Caco-2 (cell line): ENCODE measurements at regions not wholly inside any gene's neighbourhood (a gene's known extent, or its start where the extent isn't known, plus 50 kb on each side); places are given as distances from the start of the nearest gene placed in this dataset.
"Not testable (repeated sequence)": the region's sequence is repeated elsewhere in the genome, so short reads cannot be mapped to it uniquely, and the experiment has no call there.

ENCODE experiments used
- BruUV-seq: library from RNA; stranded (reverse); fragments of 400-500 nt; replicated peaks from 2 replicates; lab custom pipeline; 2021; lab: Mats Ljungman, UMichigan
- CTCF ChIA-PET: fragments of 300-600 bp; sonication (Branson Sonifier 250); formaldehyde crosslinking; loops from one replicate; lab custom pipeline; 2022; ENCODE audit warnings: antibody characterized with exemption; lab: Charles Lee
- POLR2A ChIA-PET: fragments of 300-600 bp; sonication (Branson Sonifier 250); formaldehyde crosslinking; loops from one replicate; lab custom pipeline; 2022; ENCODE audit warnings: antibody characterized with exemption; lab: Charles Lee
- DNase-seq, 2 experiments: peaks; one replicate each; pipeline versions ENCODE4 v3.0.0 to v3.0.0-alpha.2; 2020 to 2022
- H3K27me3 ChIP-seq: replicated peaks from 2 replicates; pipeline ENCODE4 v1.6.0; 2011; ENCODE audit warnings: low read length; ENCODE audit not compliant: control insufficient read depth, insufficient read depth
- H3K36me3 ChIP-seq: 2 replicates; pipeline ENCODE4 v1.5.1; 2011; ENCODE audit warnings: low read length; ENCODE audit not compliant: control insufficient read depth, insufficient read depth
- H3K4me1 ChIP-seq: fragments of 250-450 bp; sonication (Bioruptor Pico); 2 replicates; pipeline ENCODE4 v1.5.1; 2020; ENCODE audit warnings: mild to moderate bottlenecking
- H3K4me3 ChIP-seq: 2 replicates; pipeline ENCODE4 v1.5.1; 2011; ENCODE audit warnings: low read depth, mild to moderate bottlenecking, control low read depth, low read length
- H3K9me3 ChIP-seq: fragments of 250-450 bp; sonication (Bioruptor Pico); 2 replicates; pipeline ENCODE4 v1.5.1; 2020; ENCODE audit warnings: mild to moderate bottlenecking, moderate library complexity
- H3K27ac Mint-ChIP-seq: one replicate; pipeline ENCODE4 v1.8.0; 2022; ENCODE audit warnings: mixed read lengths; ENCODE audit not compliant: unreplicated experiment
- H3K27me3 Mint-ChIP-seq: one replicate; pipeline ENCODE4 v1.8.0; 2022; ENCODE audit warnings: mixed read lengths; ENCODE audit not compliant: insufficient read depth, unreplicated experiment
- H3K36me3 Mint-ChIP-seq: one replicate; pipeline ENCODE4 v1.8.0; 2022; ENCODE audit warnings: mild to moderate bottlenecking, mixed read lengths; ENCODE audit not compliant: insufficient read depth, unreplicated experiment
- H3K4me1 Mint-ChIP-seq: one replicate; pipeline ENCODE4 v1.8.0; 2022; ENCODE audit warnings: low read depth, mixed read lengths; ENCODE audit not compliant: unreplicated experiment
- H3K4me3 Mint-ChIP-seq: one replicate; pipeline ENCODE4 v1.8.0; 2022; ENCODE audit warnings: mild to moderate bottlenecking, moderate library complexity, mixed read lengths; ENCODE audit not compliant: unreplicated experiment
- H3K9me3 Mint-ChIP-seq: one replicate; pipeline ENCODE4 v1.8.0; 2022; ENCODE audit warnings: mixed read lengths; ENCODE audit not compliant: unreplicated experiment
- intact Hi-C: fragments of 100-400 bp; cut with micrococcal nuclease; formaldehyde crosslinking; loops from one replicate; pipeline ENCODE4 v1.10.0; 2022; ENCODE audit not compliant: unreplicated experiment
- TF ChIP-seq, protein P1 (sequence below), 2 experiments: fragments of 200-600 bp in 1 of 2; IDR thresholded peaks; 1 replicate in 1 of 2; 2 replicates in 1 of 2; pipeline versions ENCODE4 v1.5.1 to v1.8.0; 2011 to 2022; ENCODE audit warnings: antibody characterized with exemption in 1 of 2, control low read depth in 1 of 2, inconsistent platforms in 1 of 2, low read depth in 1 of 2, low read length in 1 of 2, mild to moderate bottlenecking in 1 of 2, moderate library complexity in 1 of 2; ENCODE audit not compliant: insufficient read depth in 1 of 2, severe bottlenecking in 1 of 2, unreplicated experiment in 1 of 2

DNA sequence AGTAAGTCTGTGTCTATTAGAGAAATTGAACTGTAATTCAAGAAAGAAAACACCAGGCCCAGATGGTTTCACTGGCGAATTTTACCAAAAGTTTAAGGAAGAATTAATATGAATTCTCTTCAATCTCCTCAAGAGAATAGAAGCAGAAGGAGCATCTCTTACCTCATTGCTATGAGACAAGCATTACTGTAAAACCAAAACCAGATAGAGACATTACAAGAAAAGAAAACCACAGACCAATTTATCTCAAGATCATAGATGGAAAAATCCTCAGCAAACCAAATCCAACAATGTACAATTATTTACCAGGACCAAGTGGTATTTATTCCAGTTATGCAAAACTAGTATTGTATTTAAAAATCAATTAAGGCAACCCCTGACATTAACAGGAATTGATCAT is 160.6 kb downstream of the LIPI start:
- Mint-ChIP-seq H3K27ac (no peak overlapping the region), H3K4me3 (no peak overlapping the region), H3K4me1 (no peaks in the 10 kb centered on the region), H3K36me3 (no peaks in the 10 kb centered on the region), H3K27me3 (no peaks in the 10 kb centered on the region), H3K9me3 (no peaks in the 10 kb centered on the region)
- H3K4me1 ChIP-seq, result no peaks in the 10 kb centered on the region
- ChIA-PET CTCF (no interaction called here), POLR2A (no interaction called here)
- TF ChIP-seq, protein P1, sequence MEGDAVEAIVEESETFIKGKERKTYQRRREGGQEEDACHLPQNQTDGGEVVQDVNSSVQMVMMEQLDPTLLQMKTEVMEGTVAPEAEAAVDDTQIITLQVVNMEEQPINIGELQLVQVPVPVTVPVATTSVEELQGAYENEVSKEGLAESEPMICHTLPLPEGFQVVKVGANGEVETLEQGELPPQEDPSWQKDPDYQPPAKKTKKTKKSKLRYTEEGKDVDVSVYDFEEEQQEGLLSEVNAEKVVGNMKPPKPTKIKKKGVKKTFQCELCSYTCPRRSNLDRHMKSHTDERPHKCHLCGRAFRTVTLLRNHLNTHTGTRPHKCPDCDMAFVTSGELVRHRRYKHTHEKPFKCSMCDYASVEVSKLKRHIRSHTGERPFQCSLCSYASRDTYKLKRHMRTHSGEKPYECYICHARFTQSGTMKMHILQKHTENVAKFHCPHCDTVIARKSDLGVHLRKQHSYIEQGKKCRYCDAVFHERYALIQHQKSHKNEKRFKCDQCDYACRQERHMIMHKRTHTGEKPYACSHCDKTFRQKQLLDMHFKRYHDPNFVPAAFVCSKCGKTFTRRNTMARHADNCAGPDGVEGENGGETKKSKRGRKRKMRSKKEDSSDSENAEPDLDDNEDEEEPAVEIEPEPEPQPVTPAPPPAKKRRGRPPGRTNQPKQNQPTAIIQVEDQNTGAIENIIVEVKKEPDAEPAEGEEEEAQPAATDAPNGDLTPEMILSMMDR (IDR thresholded peaks at IDR 0.05; ENCODE audit: insufficient read depth in 1 of 2, low read depth in 1 of 2, low read length in 1 of 2, severe bottlenecking in 1 of 2, unreplicated experiment in 1 of 2), result no peak
- H3K36me3 ChIP-seq, result no peaks in the 10 kb centered on the region; the same call in 1 of the 2 replicates
- H3K27me3 ChIP-seq, result no peaks in the 10 kb centered on the region
- BruUV-seq, result no TSS peak
- no peak for DNase-seq
- no peak overlapping the region for H3K4me3 ChIP-seq
- no peaks in the 10 kb centered on the region for H3K9me3 ChIP-seq
- intact Hi-C loops, result no loop called here

DNA sequence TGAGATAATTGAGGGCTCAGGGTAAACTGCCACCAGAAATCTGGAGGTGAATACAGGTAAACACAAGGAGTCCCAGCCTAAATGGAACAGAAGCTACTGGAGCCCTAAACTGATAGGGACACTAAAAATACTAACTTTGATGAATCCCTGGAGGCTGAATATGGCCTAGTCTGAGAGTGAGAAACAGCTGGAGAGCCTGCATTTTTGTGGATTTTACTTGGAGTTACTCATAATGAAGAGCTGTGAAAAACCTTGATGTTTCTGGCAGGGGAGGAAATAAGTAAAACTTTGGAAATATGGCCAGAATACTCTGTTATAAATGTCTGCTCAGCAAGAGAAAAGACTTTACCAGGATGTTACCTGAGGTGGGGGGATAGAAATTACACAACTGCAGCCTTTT is 164.4 kb downstream of the LIPI start:
- no peaks in the 10 kb centered on the region for H3K36me3 Mint-ChIP-seq
- no peaks in the 10 kb centered on the region for H3K9me3 ChIP-seq
- no peaks in the 10 kb centered on the region for H3K4me1 ChIP-seq
- ChIA-PET CTCF (no interaction called here), POLR2A (no interaction called here)
- H3K4me1 Mint-ChIP-seq, result no peaks in the 10 kb centered on the region
- H3K36me3 ChIP-seq, result no peaks in the 10 kb centered on the region
- TF ChIP-seq, protein P1 (IDR thresholded peaks at IDR 0.05; ENCODE audit: insufficient read depth in 1 of 2, low read depth in 1 of 2, low read length in 1 of 2, severe bottlenecking in 1 of 2, unreplicated experiment in 1 of 2), result no peak
- no peaks in the 10 kb centered on the region for H3K27me3 Mint-ChIP-seq
- H3K27me3 ChIP-seq, result no peaks in the 10 kb centered on the region
- intact Hi-C loops, result no loop called here
- no peaks in the 10 kb centered on the region for H3K9me3 Mint-ChIP-seq
- BruUV-seq, result no TSS peak
- no peak overlapping the region for H3K4me3 ChIP-seq
- no peak overlapping the region for H3K4me3 Mint-ChIP-seq
- H3K27ac Mint-ChIP-seq, result no peak overlapping the region
- no peak for DNase-seq

DNA sequence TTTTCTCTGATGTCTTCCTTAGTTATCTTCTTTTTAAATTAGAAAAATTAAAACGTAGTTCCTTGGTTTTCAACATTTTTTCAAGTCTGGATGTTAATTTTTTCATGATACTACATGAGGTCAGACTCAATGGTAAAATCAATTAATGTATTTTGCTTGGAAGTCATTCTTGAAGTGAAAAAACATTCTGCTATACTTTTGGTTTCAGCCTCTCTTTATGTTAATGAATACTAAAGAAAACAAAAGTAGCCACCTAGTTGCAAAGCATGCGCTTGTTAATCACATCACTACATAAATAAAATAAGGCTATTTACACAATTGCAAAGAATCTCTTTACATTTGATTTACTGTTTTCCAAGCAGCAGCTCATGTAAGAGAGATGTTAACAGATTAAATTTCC is 170.4 kb downstream of the LIPI start:
- H3K4me3 Mint-ChIP-seq, result no peak overlapping the region
- BruUV-seq, result no TSS peak
- no peaks in the 10 kb centered on the region for H3K36me3 Mint-ChIP-seq
- no peak for DNase-seq
- no peak overlapping the region for H3K4me3 ChIP-seq
- intact Hi-C loops, result no loop called here
- no peaks in the 10 kb centered on the region for H3K27me3 ChIP-seq
- TF ChIP-seq, protein P1 (IDR thresholded peaks at IDR 0.05; ENCODE audit: insufficient read depth in 1 of 2, low read depth in 1 of 2, low read length in 1 of 2, severe bottlenecking in 1 of 2, unreplicated experiment in 1 of 2), result no peak
- ChIA-PET CTCF (no interaction called here), POLR2A (no interaction called here)
- H3K36me3 ChIP-seq, result no peaks in the 10 kb centered on the region
- no peaks in the 10 kb centered on the region for H3K4me1 Mint-ChIP-seq
- H3K27ac Mint-ChIP-seq, result no peak overlapping the region
- H3K4me1 ChIP-seq, result no peaks in the 10 kb centered on the region
- no peaks in the 10 kb centered on the region for H3K9me3 Mint-ChIP-seq
- H3K27me3 Mint-ChIP-seq, result no peaks in the 10 kb centered on the region
- H3K9me3 ChIP-seq, result no peaks in the 10 kb centered on the region

DNA sequence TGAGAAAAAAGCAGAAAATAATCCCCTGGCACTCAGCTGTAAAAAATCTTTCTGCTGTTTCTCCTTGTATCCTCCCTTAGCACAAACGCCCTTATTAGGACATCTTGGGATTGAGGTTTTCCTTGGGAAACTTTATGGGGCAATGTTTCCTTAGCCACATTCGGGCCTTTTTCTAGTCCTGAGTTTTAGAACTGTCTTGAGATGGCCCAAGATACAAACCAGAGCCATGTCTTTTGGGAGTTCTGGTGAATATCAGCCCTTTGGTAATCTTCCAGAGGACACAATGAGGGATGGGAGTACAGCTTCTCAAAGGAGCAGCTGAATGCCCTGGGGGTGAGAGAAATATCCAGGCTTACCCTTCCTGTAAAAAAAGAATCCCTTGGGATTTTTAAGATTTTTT is 182.1 kb downstream of the LIPI start:
- BruUV-seq, intact Hi-C loops, H3K4me1 Mint-ChIP-seq, H3K4me1 ChIP-seq, H3K27me3 Mint-ChIP-seq, DNase-seq, H3K9me3 Mint-ChIP-seq, H3K36me3 Mint-ChIP-seq, H3K36me3 ChIP-seq, H3K4me3 ChIP-seq, H3K9me3 ChIP-seq, CTCF ChIA-PET, H3K27ac Mint-ChIP-seq, H3K27me3 ChIP-seq, POLR2A ChIA-PET: not testable (repeated sequence)
- peak overlapping the region; percentile 85 for H3K4me3 Mint-ChIP-seq

DNA sequence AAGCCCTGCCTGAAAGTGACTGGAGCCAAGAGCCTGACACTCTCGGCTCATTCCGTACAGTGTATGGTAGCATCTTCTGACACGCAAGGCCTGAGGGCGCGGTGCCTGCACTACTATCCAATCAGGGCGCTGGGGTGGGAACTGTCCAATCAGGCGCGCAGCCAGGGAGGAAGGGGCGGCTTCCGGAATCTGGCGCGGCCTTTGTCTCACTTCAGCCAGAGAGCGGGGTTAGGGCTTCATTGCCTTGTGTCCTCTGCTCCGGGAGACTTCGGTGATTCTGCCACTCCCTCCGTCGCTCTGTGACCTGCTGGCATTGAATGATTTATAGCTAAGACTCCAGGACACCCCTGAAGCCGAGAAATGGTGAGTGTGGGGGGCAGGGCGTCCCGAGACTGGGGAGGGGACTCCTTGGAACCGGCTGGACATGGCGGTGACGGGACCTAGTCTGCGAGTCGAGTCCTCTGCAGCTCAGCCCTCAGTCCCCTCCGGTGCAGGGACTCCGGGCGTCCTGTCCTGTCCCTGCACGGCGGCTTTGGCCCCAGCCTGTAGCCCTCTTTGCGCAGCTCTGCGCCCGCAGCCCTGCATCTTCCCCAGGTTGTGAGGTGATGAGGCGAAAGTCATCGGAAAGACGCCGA is 183.4 kb downstream of the LIPI start:
- H3K9me3 ChIP-seq, H3K9me3 Mint-ChIP-seq, H3K27me3 ChIP-seq, H3K27me3 Mint-ChIP-seq, H3K4me1 ChIP-seq, POLR2A ChIA-PET, intact Hi-C loops, H3K4me1 Mint-ChIP-seq, H3K36me3 Mint-ChIP-seq, H3K36me3 ChIP-seq, CTCF ChIA-PET: not testable (repeated sequence)
- peak; percentile 80 to 88 for DNase-seq
- peak overlapping the region; percentile 86 for H3K27ac Mint-ChIP-seq
- peak overlapping the region; percentile 60 for H3K4me3 ChIP-seq
- BruUV-seq, result TSS peak; percentile 53
- H3K4me3 Mint-ChIP-seq, result peak overlapping the region; percentile 85
